Jurkat, Clone E6-1 (cell line): ENCODE measurements at regions not wholly inside any gene's neighbourhood (a gene's known extent, or its start where the extent isn't known, plus 50 kb on each side); places are given as distances from the start of the nearest gene placed in this dataset.
A peak's percentile ranks its signal among the peaks of the same experiment; 100 is the strongest.

Experiments used
- DNase-seq: peaks from one replicate; pipeline ENCODE4 v3.0.0-alpha.2; 2011; ENCODE audit warnings: low read depth, low spot score
- H3K4me3 ChIP-seq: 2 replicates; pipeline ENCODE4 v1.5.1; 2011; ENCODE audit warnings: mild to moderate bottlenecking, low read length, control low read depth, moderate library complexity

DNA sequence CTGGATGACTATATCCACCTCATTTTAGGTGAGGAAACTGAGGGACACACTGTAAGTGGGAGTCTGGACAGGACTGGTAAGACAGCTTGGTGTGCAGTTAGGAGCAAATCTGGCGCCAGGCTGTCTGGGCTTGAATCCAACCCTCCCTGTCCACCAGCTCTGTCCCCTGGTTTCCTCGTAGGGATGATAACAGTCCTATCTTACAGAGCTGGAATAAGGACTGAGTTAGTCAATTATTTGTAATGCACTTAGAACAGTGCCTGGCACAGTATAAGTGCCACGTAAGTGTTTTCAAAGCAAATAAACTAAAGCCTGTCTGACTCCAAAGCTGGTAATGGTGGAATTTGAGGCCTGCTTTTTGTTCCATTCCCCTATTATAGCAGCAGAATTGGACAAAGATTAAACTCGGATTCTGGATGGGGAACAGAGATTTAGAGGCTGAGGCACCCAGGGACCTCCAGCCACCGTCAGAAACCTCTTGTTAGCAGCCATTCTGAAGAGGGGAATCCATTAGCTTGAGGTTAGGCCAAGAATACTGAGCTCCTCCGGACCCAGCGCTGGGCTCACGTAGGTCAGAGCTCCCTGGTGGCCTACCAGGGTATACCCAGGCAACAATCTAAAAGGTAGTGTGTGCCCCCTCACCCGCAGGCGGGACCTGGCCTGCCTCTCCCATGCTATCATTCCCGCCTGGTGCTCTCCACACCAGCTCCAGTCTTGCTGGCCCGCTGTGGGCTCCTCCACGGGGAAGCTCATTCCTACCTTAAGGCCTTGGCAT lies 102.1 kb downstream of the UCHL1 start:
- no peak for DNase-seq
- no peak overlapping the region for H3K4me3 ChIP-seq

DNA sequence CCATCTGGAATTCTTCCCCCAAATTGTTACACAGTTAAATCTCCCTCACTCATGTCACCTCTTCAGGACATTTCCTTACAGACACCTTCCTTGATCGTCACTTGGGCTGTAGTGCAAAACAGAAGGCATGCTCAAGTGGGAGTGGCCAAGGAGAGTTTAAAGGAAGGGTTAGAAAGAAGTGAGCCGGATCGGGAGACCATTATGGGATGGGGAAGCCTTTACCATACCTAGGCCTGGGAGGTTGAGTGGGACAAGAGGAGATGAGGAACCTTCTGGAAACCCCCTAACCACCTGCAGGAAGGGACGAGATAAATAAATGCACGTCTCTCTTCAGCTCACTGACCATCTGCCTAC lies 102.7 kb downstream of the UCHL1 start:
- no peak for DNase-seq
- no peak overlapping the region for H3K4me3 ChIP-seq

DNA sequence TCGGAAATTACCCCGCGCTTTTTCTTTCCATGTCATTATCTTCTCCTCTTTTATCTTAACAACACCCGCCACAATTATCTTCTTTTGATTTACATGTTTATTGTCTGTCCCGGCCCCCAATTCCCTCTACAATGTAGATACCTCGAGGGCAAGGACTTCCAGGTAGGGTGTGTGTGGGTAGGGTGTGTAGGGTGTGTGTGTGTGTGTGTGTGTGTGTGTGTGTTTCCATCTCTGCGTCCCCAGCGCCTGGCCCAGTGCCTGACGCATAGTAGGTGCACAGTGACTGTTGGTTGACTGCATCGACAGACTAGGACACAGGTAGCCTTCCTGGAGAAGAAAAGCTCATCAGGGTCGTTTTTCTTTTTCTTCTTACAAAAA lies 103.1 kb downstream of the UCHL1 start:
- no peak overlapping the region for H3K4me3 ChIP-seq
- no peak for DNase-seq

DNA sequence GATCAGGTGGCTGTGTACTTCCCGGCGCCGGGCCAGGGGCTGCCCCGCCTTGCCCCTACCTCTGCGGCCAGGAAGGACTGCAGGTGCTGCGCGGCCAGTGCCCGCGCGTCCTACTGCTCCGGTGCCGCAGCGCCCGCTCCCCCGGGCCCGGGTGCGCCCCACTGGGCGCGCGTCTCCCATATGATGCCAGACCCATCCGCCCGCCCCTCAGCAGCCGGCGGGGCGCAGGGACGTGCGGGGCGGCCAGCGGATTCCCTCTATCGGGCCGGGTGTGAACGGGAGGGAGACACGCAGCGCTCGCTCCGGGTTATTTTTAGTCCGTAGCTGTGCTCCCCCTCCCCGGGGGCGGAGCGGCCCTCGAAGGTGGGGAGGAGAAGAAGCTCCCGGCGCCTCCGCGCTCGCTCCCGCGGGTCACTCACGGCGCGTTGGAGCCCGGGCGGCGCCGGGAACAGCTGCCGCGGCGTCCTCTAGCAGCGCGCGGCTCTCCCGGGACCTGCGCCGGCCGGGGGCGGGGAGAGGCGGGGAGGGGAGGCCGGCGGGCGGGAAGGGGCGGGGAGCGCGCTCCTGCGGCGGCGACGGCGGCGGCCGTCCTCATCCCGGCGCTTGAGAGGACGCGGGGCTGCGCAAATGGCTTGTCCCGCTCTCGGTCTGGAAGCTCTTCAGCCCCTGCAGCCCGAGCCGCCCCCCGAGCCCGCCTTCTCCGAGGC lies 103.6 kb downstream of the UCHL1 start:
- H3K4me3 ChIP-seq = no peak overlapping the region
- no peak for DNase-seq

DNA sequence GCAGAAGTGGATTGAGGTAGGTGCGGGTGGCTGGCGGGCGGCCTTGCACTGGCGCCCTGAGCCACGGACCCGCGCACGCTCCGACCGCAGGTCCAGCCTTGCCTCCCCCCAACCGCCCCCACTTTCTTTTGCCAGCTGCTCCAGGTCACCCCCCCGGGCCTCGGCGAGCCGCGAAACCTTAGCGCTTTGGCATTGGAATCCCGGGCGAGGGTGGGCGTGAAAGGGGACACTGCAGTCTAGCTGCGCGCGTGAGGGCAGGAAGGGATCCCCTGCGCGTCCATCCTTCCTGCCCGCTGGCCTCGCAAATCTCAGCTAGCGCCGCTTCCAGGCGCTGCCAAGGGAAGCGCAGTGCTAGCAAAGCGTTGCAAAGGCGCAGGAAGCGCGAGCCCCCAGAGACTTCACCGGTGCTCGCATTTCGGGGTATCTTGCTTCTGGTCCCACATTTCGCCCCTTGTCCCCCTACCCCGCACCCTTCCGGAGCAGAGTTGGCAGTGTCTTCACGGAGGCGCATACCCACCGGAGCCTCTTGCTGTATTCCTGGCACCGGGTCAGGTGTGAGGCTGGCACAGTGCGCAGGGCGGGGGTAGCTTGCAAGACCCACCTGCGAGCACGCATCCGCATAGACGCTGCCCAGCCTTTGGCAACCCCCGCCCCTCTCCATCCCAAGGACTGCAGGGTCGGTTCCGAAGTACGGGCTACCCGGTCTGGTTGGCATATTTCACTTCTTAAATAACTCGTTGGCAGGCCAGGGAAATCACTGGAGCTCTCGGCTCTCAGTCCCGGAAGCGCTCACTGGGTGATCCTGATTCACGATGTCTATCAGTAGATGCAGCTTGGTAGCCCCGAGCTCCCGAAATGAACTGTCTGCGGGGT lies 104.4 kb downstream of the UCHL1 start:
- H3K4me3 ChIP-seq = no peak overlapping the region
- no peak for DNase-seq

DNA sequence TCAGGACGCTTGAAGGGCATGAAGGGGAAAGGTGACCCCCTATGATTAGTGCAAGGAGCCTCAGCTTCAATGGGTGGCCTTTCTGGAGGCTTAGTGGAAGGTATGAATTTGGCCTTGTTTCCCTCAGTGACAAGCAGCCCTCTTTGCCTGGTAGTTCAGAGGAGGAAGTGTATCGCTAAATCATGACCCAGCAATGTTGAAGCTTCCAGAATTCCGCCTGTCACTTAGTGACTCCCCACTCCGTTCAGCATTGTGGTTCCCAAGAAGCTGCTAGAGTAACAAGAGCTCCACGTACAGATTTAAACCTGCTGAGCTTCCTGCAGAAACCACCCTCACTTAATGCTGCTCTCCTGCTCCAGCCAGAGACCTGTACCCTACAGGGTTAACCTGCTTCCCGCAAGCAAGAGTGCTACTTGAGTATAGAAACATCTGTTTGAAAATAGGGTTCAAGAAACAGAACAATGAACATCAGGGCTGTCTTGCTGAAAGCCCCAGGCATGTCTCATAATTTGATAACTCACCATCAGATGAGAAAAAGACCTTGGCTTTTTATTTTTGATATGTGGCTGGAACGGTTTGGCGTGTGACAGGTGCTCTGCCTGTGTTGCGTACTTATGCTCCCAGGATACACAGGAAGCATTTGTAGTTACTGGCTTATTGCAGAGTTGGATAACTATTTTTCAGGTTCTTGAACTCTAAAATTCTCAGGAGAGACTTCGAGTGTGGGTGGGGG lies 105.2 kb downstream of the UCHL1 start:
- DNase-seq = no peak
- H3K4me3 ChIP-seq = no peak overlapping the region

DNA sequence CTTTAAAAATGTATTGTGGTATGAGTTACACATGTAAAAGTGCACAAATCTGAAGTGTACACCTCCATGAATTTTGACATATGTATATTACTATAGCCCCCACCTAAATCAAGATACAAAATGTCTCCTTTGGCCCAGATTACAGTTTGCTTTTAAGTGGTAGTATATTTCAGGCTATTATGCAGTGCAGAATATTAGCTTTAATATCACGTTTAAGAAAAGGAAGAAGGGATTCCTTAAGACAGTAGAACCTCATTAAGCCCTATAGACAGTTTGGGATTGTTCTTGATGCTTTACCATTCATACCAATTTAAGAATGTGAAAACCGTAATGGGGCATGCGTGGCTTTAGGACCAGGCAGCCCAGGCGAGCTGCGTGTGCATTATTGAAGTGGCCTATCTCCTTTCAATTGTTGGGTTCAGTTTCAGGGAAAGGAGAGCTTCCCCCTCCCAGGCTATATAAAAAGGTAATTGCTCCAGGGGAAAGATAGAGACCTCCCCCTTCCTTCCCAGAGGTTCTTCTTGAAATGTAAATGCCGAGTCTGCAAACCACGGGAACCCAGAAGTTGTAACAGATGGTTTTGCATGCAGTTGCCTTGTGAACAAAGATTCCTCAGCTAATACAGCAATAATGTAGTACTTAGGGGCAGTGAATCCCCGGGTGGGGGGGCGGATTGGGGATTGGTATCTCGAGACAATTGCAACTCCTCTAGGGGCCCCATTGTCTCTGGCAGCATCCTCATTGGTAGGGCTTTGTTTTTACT lies 106.1 kb downstream of the UCHL1 start:
- no peak for DNase-seq
- no peak overlapping the region for H3K4me3 ChIP-seq

DNA sequence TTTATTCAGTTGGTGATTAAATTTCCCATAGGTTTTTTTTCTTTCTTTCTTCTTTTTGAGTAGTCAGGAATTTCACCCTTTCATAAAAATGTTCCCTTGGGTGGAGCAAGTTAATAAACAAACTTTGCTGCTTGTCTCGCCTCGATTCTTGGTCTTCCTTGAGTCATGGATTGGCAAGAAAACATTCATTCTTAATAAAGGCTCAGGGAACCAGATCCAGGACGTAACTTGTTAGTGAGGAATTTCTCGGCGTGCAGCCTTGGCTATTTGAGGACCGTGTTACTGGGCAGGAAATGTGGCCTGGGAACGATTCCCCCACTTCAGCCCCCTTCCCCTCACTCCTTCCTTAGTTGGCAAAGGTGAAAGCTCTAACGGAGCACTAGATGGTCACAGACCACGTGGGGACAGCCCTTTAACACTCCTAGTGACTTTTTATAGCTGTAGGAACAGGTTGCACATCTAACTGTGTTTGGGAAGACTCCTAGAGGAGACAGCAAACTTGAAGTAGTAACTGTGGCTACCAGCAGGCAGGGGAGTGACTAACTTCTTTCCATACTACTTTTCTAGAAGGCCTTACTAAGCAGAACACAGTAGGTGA lies 106.8 kb downstream of the UCHL1 start:
- no peak for DNase-seq
- H3K4me3 ChIP-seq = no peak overlapping the region

DNA sequence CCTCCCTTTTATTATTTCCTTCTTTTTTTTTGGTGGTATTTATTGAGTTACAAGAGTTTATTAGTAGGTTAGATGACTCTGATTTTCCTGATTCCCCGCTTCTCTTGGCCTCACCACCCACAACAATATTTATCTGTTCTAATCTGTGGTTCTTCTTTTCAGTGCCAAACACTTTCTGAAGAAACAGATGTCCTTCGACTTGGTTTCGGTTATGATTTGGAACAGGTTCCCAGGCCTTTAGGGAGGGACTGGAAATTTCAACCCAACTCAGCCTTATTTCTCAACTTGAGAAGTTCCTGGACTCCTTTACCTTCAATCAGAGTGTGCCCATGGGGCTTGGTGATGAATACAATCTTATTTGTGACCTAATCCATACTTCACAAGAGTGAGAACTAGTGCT lies 108.1 kb downstream of the UCHL1 start:
- H3K4me3 ChIP-seq = no peak overlapping the region
- no peak for DNase-seq

DNA sequence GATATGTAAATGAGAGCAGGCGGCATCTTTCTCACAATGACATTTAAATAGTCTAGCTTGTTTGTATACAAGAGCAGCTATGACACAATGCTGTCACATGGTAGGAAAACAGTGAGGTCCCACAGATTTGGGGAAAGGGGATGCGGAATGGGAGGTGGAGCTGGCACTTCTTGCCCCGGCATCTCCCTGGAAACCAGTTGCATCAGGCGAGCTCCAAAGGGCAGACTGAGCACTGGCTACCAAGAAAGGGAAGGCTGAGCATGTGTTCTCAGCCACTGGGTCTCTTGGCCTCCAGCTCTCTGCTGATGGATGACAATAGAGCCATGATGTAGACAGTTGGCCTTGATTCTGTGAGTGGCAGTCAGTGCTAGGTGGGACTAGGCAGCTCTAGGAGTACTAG lies 109.0 kb downstream of the UCHL1 start:
- no peak for DNase-seq
- no peak overlapping the region for H3K4me3 ChIP-seq

DNA sequence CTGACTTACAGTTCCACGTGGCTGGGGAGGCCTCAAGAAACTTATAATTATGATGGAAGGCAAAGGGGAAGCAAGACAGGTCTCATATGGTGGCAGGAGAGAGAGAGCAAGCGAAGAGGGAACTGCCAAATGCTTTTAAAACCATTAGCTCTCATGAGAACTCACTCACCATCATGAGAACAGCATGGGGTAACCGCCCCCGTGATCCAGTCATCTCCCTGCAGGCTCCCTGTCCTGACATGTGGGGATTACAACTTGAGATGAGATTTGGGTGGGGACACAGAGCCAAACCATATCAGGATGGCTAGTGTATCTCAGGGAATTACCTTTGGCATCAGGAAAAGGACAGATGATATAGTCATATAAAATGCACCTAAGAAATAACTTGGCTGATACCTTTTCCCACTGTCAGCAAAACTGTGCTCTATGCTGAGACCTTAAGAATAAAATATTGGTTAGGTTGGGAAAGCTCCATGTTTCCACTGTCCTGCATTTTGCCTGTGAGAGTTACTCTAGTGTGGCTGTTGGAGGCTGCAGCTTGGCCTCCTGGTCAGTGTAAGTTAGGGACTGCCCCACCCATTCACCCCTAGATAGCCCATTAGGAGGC lies 110.3 kb downstream of the UCHL1 start:
- no peak for DNase-seq
- H3K4me3 ChIP-seq = no peak overlapping the region

DNA sequence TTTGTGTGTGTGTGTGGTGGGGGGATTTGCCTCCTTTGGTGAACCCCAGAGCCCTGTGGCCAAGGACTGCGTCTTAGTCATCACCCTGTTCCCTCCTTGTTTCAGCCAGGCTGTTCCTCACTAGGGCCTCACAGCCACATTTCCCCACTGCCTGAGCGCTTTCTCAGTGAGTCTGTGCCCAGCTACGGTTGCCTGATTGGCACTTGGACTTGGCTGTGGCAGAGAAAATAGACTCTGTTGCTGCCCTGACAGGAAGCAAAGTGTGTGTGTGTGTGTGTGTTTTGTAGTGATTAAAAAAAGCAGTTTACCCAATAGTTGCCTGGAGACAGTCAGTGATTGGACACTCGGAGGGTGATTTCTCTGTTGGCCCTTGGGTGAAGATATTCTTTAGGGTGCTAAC lies 113.0 kb downstream of the UCHL1 start:
- no peak overlapping the region for H3K4me3 ChIP-seq
- DNase-seq = peak; percentile 2

DNA sequence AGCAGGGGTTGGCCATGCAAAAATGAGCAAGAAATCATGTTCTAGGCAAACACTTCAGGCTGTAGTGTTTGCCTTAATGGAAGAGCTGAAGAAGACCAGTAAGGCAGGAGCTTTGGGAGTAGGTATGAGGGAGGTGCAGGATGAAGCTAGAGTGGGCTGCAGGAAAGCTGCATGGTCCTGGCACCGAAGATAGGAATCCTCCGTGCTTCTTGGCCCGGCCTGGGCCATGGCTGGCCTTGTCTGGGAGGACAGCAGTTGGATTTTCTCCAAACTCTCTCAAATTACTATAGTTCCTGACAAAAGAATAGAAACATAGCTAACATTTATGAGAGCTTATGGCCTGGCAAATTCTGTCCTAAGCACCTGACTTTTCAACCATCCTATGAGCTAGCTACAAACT lies 116.5 kb downstream of the UCHL1 start:
- no peak for DNase-seq
- H3K4me3 ChIP-seq = no peak overlapping the region

DNA sequence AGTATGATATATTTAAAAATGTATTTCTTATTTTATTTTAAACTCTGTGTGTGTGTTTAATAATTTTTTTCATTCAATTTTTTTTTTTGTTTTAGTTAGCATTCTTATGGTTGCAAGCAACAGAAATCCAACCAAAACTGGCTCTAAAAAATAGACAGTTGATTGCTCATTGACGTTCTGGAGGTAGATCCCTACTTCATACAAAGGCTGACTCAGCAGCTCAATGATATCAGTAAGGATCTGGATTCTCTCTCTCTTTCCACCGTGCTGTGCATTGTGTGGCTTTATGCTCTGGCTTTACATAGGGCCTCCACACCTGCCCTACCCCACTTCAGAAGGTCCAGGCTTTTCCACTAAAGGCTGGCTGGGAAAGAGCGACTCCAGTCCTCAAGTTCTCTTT lies 117.8 kb downstream of the UCHL1 start:
- no peak for DNase-seq
- no peak overlapping the region for H3K4me3 ChIP-seq

DNA sequence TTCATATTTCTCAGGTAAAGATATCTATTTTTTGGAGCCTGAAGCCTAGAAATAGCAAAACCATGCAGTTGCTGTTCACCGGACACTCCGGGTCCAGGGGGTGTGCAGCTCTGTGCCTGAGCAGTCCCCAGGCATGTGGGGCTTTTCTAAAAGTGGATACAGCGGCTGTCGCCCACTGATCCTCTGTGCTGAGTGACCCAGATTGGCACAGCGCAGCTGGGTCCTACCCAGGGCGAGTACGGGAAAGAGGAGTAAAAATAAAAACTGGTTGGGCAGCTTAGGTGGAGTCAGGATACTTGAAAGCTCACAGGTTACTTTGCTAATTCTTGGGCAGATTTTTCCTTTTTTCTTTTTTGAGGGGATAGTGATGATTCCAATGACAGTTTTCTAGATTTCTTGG lies 118.8 kb downstream of the UCHL1 start:
- DNase-seq = no peak
- H3K4me3 ChIP-seq = no peak overlapping the region

DNA sequence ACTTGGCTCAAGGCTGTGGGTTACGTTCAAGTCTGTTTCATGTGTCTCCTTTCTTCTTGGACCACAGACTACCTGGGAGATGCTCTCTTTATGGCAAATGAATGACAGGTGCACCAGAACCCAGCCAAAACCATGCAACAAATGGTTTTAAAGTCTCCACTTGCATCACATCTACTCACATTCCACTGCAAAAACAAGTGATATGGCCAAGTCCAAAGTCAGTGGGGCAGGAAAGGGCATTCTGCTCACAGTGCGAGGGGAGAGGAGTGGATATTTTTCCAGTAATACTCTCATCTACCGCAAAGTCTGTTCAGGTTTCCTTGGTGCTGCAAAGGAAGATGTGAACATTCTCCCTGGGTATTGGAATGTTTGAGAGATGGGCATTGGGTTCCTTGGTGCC lies 120.5 kb downstream of the UCHL1 start:
- no peak overlapping the region for H3K4me3 ChIP-seq
- DNase-seq = no peak

DNA sequence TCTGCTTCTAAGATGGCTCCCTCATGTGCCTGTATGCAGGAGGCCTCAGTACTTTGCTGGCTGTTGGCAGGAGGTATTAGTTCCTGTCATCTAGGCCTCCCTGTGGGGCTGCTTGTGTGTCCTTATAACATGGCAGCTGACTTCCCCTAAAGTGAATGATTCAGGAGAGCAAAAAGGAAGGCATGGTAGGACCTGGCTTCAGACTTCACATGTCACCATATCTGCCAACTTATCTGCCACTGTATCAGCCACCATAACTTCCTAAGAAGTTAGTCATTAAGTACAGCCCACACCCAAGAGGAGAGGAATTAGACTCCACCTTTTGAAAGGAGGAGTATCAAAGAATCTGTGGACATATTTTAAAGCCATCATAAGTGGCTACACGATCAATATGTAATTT lies 122.5 kb downstream of the UCHL1 start:
- no peak overlapping the region for H3K4me3 ChIP-seq
- no peak for DNase-seq

DNA sequence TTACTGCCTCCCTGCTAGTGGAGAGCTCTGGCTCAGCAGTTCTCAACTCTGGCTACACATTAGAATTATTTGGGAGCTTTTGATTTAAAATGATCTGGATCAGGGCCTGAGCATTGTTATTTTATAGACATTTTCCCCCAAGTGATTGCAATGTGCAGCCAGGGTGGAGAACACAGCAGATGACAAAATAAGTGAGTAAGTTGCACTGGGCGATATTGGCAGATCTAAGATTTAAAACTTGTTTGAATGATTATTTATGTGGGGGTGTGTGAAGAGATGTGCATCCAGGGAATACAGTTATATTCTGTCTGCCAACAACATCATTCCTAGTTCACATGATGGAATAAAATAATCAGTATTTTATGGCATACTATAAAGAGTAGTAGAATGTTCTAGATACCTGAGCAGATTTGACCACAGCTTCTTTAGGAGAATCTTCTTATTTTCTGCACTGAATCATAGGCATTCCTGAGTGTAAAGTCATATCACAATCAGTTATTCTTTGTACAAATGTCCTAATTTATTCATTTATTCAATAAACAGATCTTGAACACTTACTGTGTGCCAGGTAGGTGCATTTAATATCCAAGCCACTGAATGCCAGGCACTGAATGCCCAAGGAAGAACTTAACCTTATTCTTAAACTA lies 123.9 kb downstream of the UCHL1 start:
- no peak for DNase-seq
- H3K4me3 ChIP-seq = no peak overlapping the region
